HCT116 (cell line): ENCODE measurements at regions not wholly inside any gene's neighbourhood (a gene's known extent, or its start where the extent isn't known, plus 50 kb on each side); places are given as distances from the start of the nearest gene placed in this dataset.

Experiments
- ATAC-seq: fragments of 200-7000 bp; cut with Tn5 transposase; 2 replicates; pipeline ENCODE4 v1.9.1; 2020; ENCODE audit warnings: mild to moderate bottlenecking, moderate library complexity
- BruUV-seq: library from RNA; stranded (reverse); fragments of 400-500 nt; replicated peaks from 2 replicates; lab custom pipeline; 2021; lab: Mats Ljungman, UMichigan
- CTCF ChIA-PET: fragments of 300-600 bp; sonication (Branson Sonifier 250); formaldehyde crosslinking; loops from one replicate; lab custom pipeline; 2021; ENCODE audit warnings: antibody characterized with exemption; lab: Charles Lee
- POLR2A ChIA-PET: fragments of 300-600, 350-600 bp; sonication (Branson Sonifier 250); formaldehyde crosslinking; loops from one replicate; lab custom pipeline; 2021; ENCODE audit warnings: antibody characterized with exemption; lab: Charles Lee
- RAD21 ChIA-PET, 2 experiments: fragments of 300-600 bp; sonication (Branson Sonifier 250); formaldehyde crosslinking; loops; one replicate each; lab custom pipeline; 2023; ENCODE audit warnings: low total read pairs in 2 of 2; ENCODE audit not compliant: uncharacterized antibody in 2 of 2, unreplicated experiment in 2 of 2, low non-redundant PET in 1 of 2; lab: Charles Lee
- DNase-seq: peaks from one replicate; pipeline ENCODE4 v3.0.0-alpha.2; 2010; ENCODE audit warnings: low read depth, low spot score
- H2AFZ ChIP-seq: fragments of 200-600 bp; shearing (Covaris generic), sonication (generic); 2 replicates; pipeline ENCODE4 v1.6.1; 2017; ENCODE audit warnings: low read depth, mixed run types, mixed read lengths, antibody characterized with exemption, low read length; ENCODE audit not compliant: poor library complexity, severe bottlenecking
- H3K27ac ChIP-seq: 2 replicates; pipeline ENCODE4 v1.5.1; 2012; ENCODE audit warnings: low read depth, low read length
- H3K27me3 ChIP-seq: fragments of 200-600 bp; sonication (generic); 2 replicates; pipeline ENCODE4 v1.6.1; 2016; ENCODE audit warnings: mixed run types, low read length, mixed read lengths; ENCODE audit not compliant: insufficient read depth
- H3K36me3 ChIP-seq, 2 experiments: fragments of 200-500 bp in 1 of 2; fragments of 200-600 bp in 1 of 2; sonication (Bioruptor generic) in 1 of 2; sonication (generic) in 1 of 2; 2 replicates each; pipeline versions ENCODE4 v1.5.1 to v1.6.1; 2014 to 2016; ENCODE audit warnings: low read length in 2 of 2, inconsistent platforms in 1 of 2, mixed read lengths in 1 of 2, mixed run types in 1 of 2; ENCODE audit not compliant: insufficient read depth in 2 of 2, control insufficient read depth in 1 of 2
- H3K4me1 ChIP-seq, 2 experiments: fragments of 200-600 bp in 1 of 2; sonication (generic) in 1 of 2; 2 replicates each; pipeline versions ENCODE4 v1.5.1 to v1.6.1; 2012 to 2017; ENCODE audit warnings: low read length in 2 of 2, inconsistent platforms in 1 of 2, mild to moderate bottlenecking in 1 of 2, mixed read lengths in 1 of 2, mixed run types in 1 of 2, moderate library complexity in 1 of 2; ENCODE audit not compliant: insufficient read depth in 2 of 2, control insufficient read depth in 1 of 2
- H3K4me2 ChIP-seq: fragments of 200-600 bp; sonication (generic); 2 replicates; pipeline ENCODE4 v1.6.1; 2017; ENCODE audit warnings: mixed run types, low read length, mixed read lengths
- H3K4me3 ChIP-seq, 2 experiments: fragments of 200-600 bp in 1 of 2; sonication (generic) in 1 of 2; replicated peaks in 1 of 2; 2 replicates each; pipeline ENCODE4 v1.5.1; 2011 to 2016; ENCODE audit warnings: low read length in 2 of 2, control low read depth in 1 of 2, low read depth in 1 of 2, mild to moderate bottlenecking in 1 of 2, mixed read lengths in 1 of 2, mixed run types in 1 of 2
- H3K79me2 ChIP-seq: fragments of 200-600 bp; sonication (generic); 2 replicates; pipeline ENCODE4 v1.6.1; 2017; ENCODE audit warnings: mild to moderate bottlenecking, mixed run types, low read length, moderate library complexity, mixed read lengths; ENCODE audit not compliant: insufficient read depth
- H3K9ac ChIP-seq: fragments of 200-600 bp; sonication (generic); 2 replicates; pipeline ENCODE4 v1.6.1; 2016; ENCODE audit warnings: low read length, mixed read lengths
- H3K9me2 ChIP-seq: fragments of 200-600 bp; sonication (generic), shearing (Covaris generic); 2 replicates; pipeline ENCODE4 v1.6.1; 2017; ENCODE audit warnings: mixed run types, mild to moderate bottlenecking, moderate library complexity; ENCODE audit not compliant: insufficient read depth
- H3K9me3 ChIP-seq, 2 experiments: fragments of 200-500 bp in 1 of 2; fragments of 200-600 bp in 1 of 2; sonication (Bioruptor generic) in 1 of 2; sonication (generic) in 1 of 2; 2 replicates each; pipeline ENCODE4 v1.6.1; 2014 to 2017; ENCODE audit warnings: low read length in 2 of 2, mixed read lengths in 2 of 2, inconsistent platforms in 1 of 2, low read depth in 1 of 2, mild to moderate bottlenecking in 1 of 2, mixed run types in 1 of 2, moderate library complexity in 1 of 2; ENCODE audit not compliant: control insufficient read depth in 1 of 2, insufficient read depth in 1 of 2
- H4K20me1 ChIP-seq: fragments of 200-600 bp; sonication (generic), shearing (Covaris generic); 2 replicates; pipeline ENCODE4 v1.6.1; 2017; ENCODE audit warnings: mixed run types, mild to moderate bottlenecking, moderate library complexity; ENCODE audit not compliant: insufficient read depth
- ATF3 ChIP-seq: IDR thresholded peaks from 2 replicates; pipeline ENCODE4 v1.6.1; 2012
- CBX3 ChIP-seq: IDR thresholded peaks from 2 replicates; pipeline ENCODE4 v1.6.1; 2012; ENCODE audit warnings: low read depth
- CEBPB ChIP-seq: IDR thresholded peaks from 2 replicates; pipeline ENCODE4 v1.6.1; 2012; ENCODE audit warnings: low read depth
- CTCF ChIP-seq, 3 experiments: fragments of 200-600 bp in 1 of 3; sonication (generic) in 1 of 3; IDR thresholded peaks in 2 of 3; conservative IDR thresholded peaks in 1 of 3; 2 replicates each; pipeline ENCODE4 v1.5.1; 2012 to 2017; ENCODE audit warnings: low read depth in 2 of 3, low read length in 2 of 3, antibody characterized with exemption in 1 of 3, borderline replicate concordance in 1 of 3, control low read depth in 1 of 3, mild to moderate bottlenecking in 1 of 3, mixed read lengths in 1 of 3, mixed run types in 1 of 3, moderate library complexity in 1 of 3; ENCODE audit not compliant: insufficient read depth in 1 of 3
- ELF1 ChIP-seq: IDR thresholded peaks from 2 replicates; pipeline ENCODE4 v1.6.1; 2012; ENCODE audit warnings: low read depth, borderline replicate concordance
- JUND ChIP-seq: IDR thresholded peaks from 2 replicates; pipeline ENCODE4 v1.6.1; 2012
- MAX ChIP-seq: IDR thresholded peaks from 2 replicates; pipeline ENCODE4 v1.6.1; 2012
- POLR2A ChIP-seq: IDR thresholded peaks from 2 replicates; pipeline ENCODE4 v1.7.0; 2011; ENCODE audit warnings: borderline replicate concordance; ENCODE audit not compliant: insufficient read depth, insufficient read length; ENCODE audit errors: extremely low read depth
- RAD21 ChIP-seq: IDR thresholded peaks from 2 replicates; pipeline ENCODE4 v1.6.1; 2012; ENCODE audit warnings: low read depth, mild to moderate bottlenecking
- SIN3A ChIP-seq: IDR thresholded peaks from 2 replicates; pipeline ENCODE4 v1.6.1; 2012; ENCODE audit warnings: low read depth
- SRF ChIP-seq: IDR thresholded peaks from 2 replicates; pipeline ENCODE4 v1.6.1; 2012; ENCODE audit warnings: low read depth
- TCF7L2 ChIP-seq: IDR thresholded peaks from 2 replicates; pipeline ENCODE4 v1.7.0; 2011; ENCODE audit warnings: borderline replicate concordance, inconsistent platforms; ENCODE audit not compliant: insufficient read depth, insufficient read length; ENCODE audit errors: extremely low read depth
- YY1 ChIP-seq: IDR thresholded peaks from 2 replicates; pipeline ENCODE4 v1.6.1; 2011; ENCODE audit warnings: low read length, low read depth, moderate library complexity, mild to moderate bottlenecking; ENCODE audit not compliant: insufficient replicate concordance; ENCODE audit errors: extremely low read depth
- ZNF274 ChIP-seq: fragments of 200-500 bp; sonication (Bioruptor generic); IDR thresholded peaks from 2 replicates; pipeline ENCODE4 v1.6.1; 2014; ENCODE audit warnings: mild to moderate bottlenecking, low read depth, low read length, inconsistent platforms
- intact Hi-C: fragments of 100-400 bp; cut with micrococcal nuclease; formaldehyde crosslinking; loops from 2 replicates; pipeline ENCODE4 v1.10.0; 2022

- no peaks in the 10 kb centered on the region for H3K9me2 ChIP-seq
Measured at GRCh38 chr1:78825561-78825960, 175.9 kb downstream of the IFI44 start.

GRCh38 chr1:78829644-78830043, 176.9 kb downstream of the ADGRL4 start:
- DNase-seq = no peak
- Histone ChIP-seq H3K4me3 (no peak overlapping the region), H3K4me2 (no peak overlapping the region), H3K27me3 (no peaks in the 10 kb centered on the region)
- TF ChIP-seq JUND (no peak), ZNF274 (no peak), ATF3 (no peak), SRF (no peak), TCF7L2 (no peak), ELF1 (no peak), CEBPB (no peak), CBX3 (no peak), MAX (no peak), YY1 (no peak), POLR2A (no peak), SIN3A (no peak), RAD21 (no peak), CTCF (IDR thresholded peaks at IDR 0.05 in 2 of 3, conservative IDR thresholded peaks at IDR 0.05 in 1 of 3; ENCODE audit: borderline replicate concordance in 1 of 3, insufficient read depth in 1 of 3, low read depth in 2 of 3, low read length in 2 of 3) (no peak)
- TF ChIP-seq, all 23 proteins: peak for 0
- ChIA-PET RAD21 (no interaction called here), POLR2A (no interaction called here), CTCF (no interaction called here)
- BruUV-seq = no TSS peak
- no peak overlapping the region for H3K27ac ChIP-seq
- peaks cover 2 to 22% of the 10 kb centered on the region in 2 experiments; a peak in 3 of 4 replicates for H3K4me1 ChIP-seq
- H4K20me1 ChIP-seq = no peaks in the 10 kb centered on the region
- no peak overlapping the region for H3K9ac ChIP-seq
- H3K79me2 ChIP-seq = no peaks in the 10 kb centered on the region
- H2AFZ ChIP-seq = no peak overlapping the region
- ATAC-seq = no peak
- no peaks in the 10 kb centered on the region for H3K36me3 ChIP-seq
- no peaks in the 10 kb centered on the region for H3K9me2 ChIP-seq
- intact Hi-C loops = loop anchor here (10.0 kb wide), 1 partner anchor 655 kb away; no protein-coding TSS in a partner anchor
- H3K9me3 ChIP-seq = no peaks in the 10 kb centered on the region

More at GRCh38 chr1:78825561-78825960, 175.9 kb downstream of the IFI44 start:
- no TSS peak for BruUV-seq
- ATAC-seq (no peak), DNase-seq (no peak)
- Histone ChIP-seq H3K4me1 (no peaks in the 10 kb centered on the region), H3K27me3 (no peaks in the 10 kb centered on the region), H3K4me2 (no peak overlapping the region), H3K9ac (no peak overlapping the region), H4K20me1 (no peaks in the 10 kb centered on the region), H3K27ac (no peak overlapping the region), H3K36me3 (no peaks in the 10 kb centered on the region), H2AFZ (no peak overlapping the region), H3K9me3 (no peaks in the 10 kb centered on the region; a peak in 1 of 4 replicates), H3K79me2 (no peaks in the 10 kb centered on the region), H3K4me3 (no peak overlapping the region)
- ChIA-PET POLR2A (no interaction called here), CTCF (no interaction called here), RAD21 (no interaction called here)
- TF ChIP-seq YY1 = no peak
- intact Hi-C loops = no loop called here
